ENCODE measurements at regions not wholly inside any gene's neighbourhood (a gene's known extent, or its start where the extent isn't known, plus 50 kb on each side); places are given as distances from the start of the nearest gene placed in this dataset.

DNA sequence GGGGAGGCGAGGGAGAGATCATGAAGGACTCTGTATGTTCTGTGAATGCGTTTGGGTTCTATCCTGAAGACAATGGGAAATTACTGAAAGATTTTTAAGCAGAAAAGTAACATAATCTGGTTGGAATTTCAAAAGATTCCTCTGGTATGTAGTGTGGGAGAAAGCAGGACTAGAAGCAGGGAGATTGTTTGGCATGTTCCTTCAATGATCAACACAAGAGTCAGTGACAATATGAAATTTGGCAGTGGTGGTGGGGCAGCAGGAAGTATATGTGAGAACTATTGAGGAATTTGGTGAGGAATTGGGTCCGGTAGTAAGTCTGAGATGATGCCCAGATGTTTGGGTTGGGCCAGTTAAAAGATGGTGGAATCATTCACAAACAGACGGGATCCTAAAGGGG, 348.7 kb downstream of the CD83 start (continued):
- TF ChIP-seq, protein P1, sequence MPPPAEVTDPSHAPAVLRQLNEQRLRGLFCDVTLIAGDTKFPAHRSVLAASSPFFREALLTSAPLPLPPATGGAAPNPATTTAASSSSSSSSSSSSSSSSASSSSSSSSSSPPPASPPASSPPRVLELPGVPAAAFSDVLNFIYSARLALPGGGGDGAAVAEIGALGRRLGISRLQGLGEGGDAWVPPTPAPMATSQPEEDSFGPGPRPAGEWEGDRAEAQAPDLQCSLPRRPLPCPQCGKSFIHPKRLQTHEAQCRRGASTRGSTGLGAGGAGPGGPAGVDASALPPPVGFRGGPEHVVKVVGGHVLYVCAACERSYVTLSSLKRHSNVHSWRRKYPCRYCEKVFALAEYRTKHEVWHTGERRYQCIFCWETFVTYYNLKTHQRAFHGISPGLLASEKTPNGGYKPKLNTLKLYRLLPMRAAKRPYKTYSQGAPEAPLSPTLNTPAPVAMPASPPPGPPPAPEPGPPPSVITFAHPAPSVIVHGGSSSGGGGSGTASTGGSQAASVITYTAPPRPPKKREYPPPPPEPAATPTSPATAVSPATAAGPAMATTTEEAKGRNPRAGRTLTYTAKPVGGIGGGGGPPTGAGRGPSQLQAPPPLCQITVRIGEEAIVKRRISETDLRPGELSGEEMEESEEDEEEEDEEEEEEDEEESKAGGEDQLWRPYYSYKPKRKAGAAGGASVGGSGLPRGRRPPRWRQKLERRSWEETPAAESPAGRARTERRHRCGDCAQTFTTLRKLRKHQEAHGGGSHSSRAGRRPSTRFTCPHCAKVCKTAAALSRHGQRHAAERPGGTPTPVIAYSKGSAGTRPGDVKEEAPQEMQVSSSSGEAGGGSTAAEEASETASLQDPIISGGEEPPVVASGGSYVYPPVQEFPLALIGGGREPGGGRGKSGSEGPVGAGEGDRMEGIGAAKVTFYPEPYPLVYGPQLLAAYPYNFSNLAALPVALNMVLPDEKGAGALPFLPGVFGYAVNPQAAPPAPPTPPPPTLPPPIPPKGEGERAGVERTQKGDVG (CRISPR knock-in tag; IDR thresholded peaks at IDR 0.05), result no peak

DNA sequence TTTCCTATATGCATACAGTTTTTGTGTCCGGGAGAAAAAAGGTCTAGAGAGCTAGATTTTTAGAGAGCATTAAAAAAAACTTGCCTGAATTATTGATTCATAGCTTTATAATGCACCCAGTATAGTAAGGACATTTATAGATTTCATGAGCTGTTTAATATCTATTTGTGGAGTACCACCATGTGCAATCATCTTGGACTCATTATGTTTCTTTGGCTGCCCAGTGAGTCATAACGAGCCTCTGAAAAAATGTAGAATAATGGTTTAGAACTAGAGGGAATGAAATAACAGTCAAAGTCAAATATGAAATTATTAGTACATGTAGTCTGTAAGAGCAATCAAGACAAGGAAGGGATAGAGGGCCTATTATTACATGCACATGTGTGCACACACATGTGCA, 350.0 kb downstream of the CD83 start:
- H3K27ac ChIP-seq (ENCODE audit: control insufficient read depth, insufficient read depth), result no peak overlapping the region
- no peaks in the 10 kb centered on the region for H4K20me1 ChIP-seq (ENCODE audit: control insufficient read depth, insufficient read depth)
- H3K36me3 ChIP-seq (ENCODE audit: control insufficient read depth in 2 of 2, insufficient read depth in 2 of 2, low read length in 1 of 2), result no peaks in the 10 kb centered on the region
- H3K4me1 ChIP-seq (ENCODE audit: control insufficient read depth, insufficient read depth, low read length), result no peaks in the 10 kb centered on the region
- POLR2A ChIA-PET, result no interaction called here
- in situ Hi-C loops (cut with MboI), result no loop called here
- no peak for TF ChIP-seq EZH2 (IDR thresholded peaks at IDR 0.05; ENCODE audit: borderline replicate concordance, control insufficient read depth, low read depth, low read length)
- TF ChIP-seq SMAD5 (IDR thresholded peaks at IDR 0.05; ENCODE audit: low read depth), result no peak
- TF ChIP-seq FOS (IDR thresholded peaks at IDR 0.05; ENCODE audit: borderline replicate concordance, extremely low read depth, insufficient read length), result no peak
- H3K4me3 ChIP-seq, result no peak overlapping the region
- WGBS (ENCODE audit: insufficient coverage, insufficient replicate concordance, low lambda C conversion rate, missing lambda C conversion rate), result 18% methylated on average over 2 of the region's 2 CpGs
- ATAC-seq, result no peak
- no peak overlapping the region for H3K9ac ChIP-seq (ENCODE audit: control insufficient read depth, insufficient read depth, low read length)
- no peaks in the 10 kb centered on the region for H3K79me2 ChIP-seq (ENCODE audit: control insufficient read depth, insufficient read depth, low read length)
- no peak for FAIRE-seq
- H3K27me3 ChIP-seq (replicated peaks in 1 of 2; ENCODE audit: control insufficient read depth in 2 of 2, insufficient read depth in 2 of 2, low read length in 1 of 2), result no peaks in the 10 kb centered on the region
- SMC1A ChIA-PET (ENCODE audit: uncharacterized antibody, unreplicated experiment), result interaction anchor here (0.7 to 1.0 kb wide), 3 partner anchors 12 to 190 kb away, joined by 3 read pairs; no protein-coding TSS in a partner anchor
- BruUV-seq (replicated peaks), result no TSS peak
- no peak overlapping the region for H2AFZ ChIP-seq (ENCODE audit: control insufficient read depth, low read depth, low read length)
- CTCF ChIA-PET, result interaction anchor here (0.5 kb wide), 1 partner anchor 32 kb away, joined by 3 read pairs; no protein-coding TSS in a partner anchor
- DNase-seq (ENCODE audit: low read depth, low spot score), result no peak
- no peak overlapping the region for H3K4me2 ChIP-seq (ENCODE audit: control insufficient read depth, insufficient read depth)
- RAD21 ChIA-PET (ENCODE audit: unreplicated experiment), result no interaction called here
- intact Hi-C loops (cut with micrococcal nuclease; ENCODE audit: unreplicated experiment), result no loop called here
- no peaks in the 10 kb centered on the region for H3K9me3 ChIP-seq (replicated peaks; ENCODE audit: control insufficient read depth, insufficient read depth, low read length)

Measured in GM12878 (cell line).